Suprapubic skin (tissue), 4 donors: ENCODE measurements at regions not wholly inside any gene's neighbourhood (a gene's known extent, or its start where the extent isn't known, plus 50 kb on each side); places are given as distances from the start of the nearest gene placed in this dataset.
A peak's percentile ranks its signal among the peaks of the same experiment; 100 is the strongest.
"Not testable (repeated sequence)": the region's sequence is repeated elsewhere in the genome, so short reads cannot be mapped to it uniquely, and the experiment has no call there.

Experiments used
- DNase-seq, 2 donors: peaks; one replicate each; pipeline ENCODE4 v3.0.0-alpha.2; 2019; ENCODE audit warnings: low spot score in 2 of 2
- H3K27ac ChIP-seq: fragments of 200-600 bp; sonication (generic); one replicate; pipeline ENCODE4 v1.5.1; 2019
- H3K27me3 ChIP-seq: fragments of 200-600 bp; sonication (generic); one replicate; pipeline ENCODE4 v1.5.1; 2019
- H3K36me3 ChIP-seq: fragments of 200-600 bp; sonication (generic); one replicate; pipeline ENCODE4 v1.5.1; 2019
- H3K4me1 ChIP-seq: fragments of 200-600 bp; sonication (generic); one replicate; pipeline ENCODE4 v1.5.1; 2019
- H3K4me3 ChIP-seq: fragments of 200-600 bp; sonication (generic); one replicate; pipeline ENCODE4 v1.5.1; 2019; ENCODE audit warnings: mild to moderate bottlenecking
- H3K9me3 ChIP-seq: fragments of 200-600 bp; sonication (generic); one replicate; pipeline ENCODE4 v1.5.1; 2019
- EP300 ChIP-seq: sonication (generic); formaldehyde crosslinking; IDR thresholded peaks from one replicate; pipeline ENCODE4 v1.6.1; 2017; ENCODE audit warnings: antibody characterized with exemption
- POLR2A ChIP-seq, 2 donors: fragments of 450-650 bp; IDR thresholded peaks; one replicate each; pipeline ENCODE4 v1.6.1; 2017; ENCODE audit warnings: antibody characterized with exemption in 2 of 2, mild to moderate bottlenecking in 2 of 2, moderate library complexity in 2 of 2
- POLR2AphosphoS5 ChIP-seq, 3 donors: sonication (generic); formaldehyde crosslinking; IDR thresholded peaks; one replicate each; pipeline ENCODE4 v1.6.1; 2017; ENCODE audit warnings: antibody characterized with exemption in 3 of 3
- WGBS: methylation state at CpG from one replicate; pipeline ENCODE4 v1.1.5; 2018; 5-methylcytosine and 5-hydroxymethylcytosine counted together
- TF ChIP-seq, protein P1 (sequence below), 2 donors: fragments of 200-600 bp in 1 of 2; fragments of 450-650 bp in 1 of 2; sonication (generic) in 1 of 2; IDR thresholded peaks; one replicate each; pipeline ENCODE4 v1.5.1; 2016 to 2019; ENCODE audit warnings: antibody characterized with exemption in 2 of 2, mild to moderate bottlenecking in 1 of 2, moderate library complexity in 1 of 2

DNA sequence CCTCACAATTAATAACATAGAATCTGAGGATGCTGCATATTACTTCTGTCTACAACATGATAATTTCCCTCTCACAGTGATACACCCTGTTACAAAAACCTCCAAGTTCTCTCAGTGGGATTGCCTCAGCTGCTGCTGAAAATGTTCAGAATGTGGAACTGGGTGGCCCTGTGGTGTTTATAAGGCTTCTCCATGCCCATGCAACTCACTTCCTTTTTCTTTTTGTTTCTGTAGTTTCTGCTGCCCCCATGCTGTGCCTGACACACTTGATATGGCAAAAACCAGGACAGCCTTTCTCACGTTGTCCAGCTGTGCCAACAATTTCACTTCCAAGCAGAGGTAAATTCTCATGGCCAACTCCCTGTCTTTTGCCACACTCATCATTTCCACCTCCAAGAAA, 206.2 kb downstream of the RPIA start:
- Histone ChIP-seq H3K27me3 (peaks cover 29% of the 10 kb centered on the region), H3K27ac (no peak overlapping the region), H3K4me1 (no peaks in the 10 kb centered on the region), H3K4me3 (no peak overlapping the region), H3K9me3 (no peaks in the 10 kb centered on the region), H3K36me3 (no peaks in the 10 kb centered on the region)
- 34% methylated on average over 1 of the region's 1 CpG for WGBS
- no peak for TF ChIP-seq POLR2AphosphoS5 (IDR thresholded peaks at IDR 0.05)
- no peak for TF ChIP-seq POLR2A (IDR thresholded peaks at IDR 0.05)
- TF ChIP-seq, protein P1, sequence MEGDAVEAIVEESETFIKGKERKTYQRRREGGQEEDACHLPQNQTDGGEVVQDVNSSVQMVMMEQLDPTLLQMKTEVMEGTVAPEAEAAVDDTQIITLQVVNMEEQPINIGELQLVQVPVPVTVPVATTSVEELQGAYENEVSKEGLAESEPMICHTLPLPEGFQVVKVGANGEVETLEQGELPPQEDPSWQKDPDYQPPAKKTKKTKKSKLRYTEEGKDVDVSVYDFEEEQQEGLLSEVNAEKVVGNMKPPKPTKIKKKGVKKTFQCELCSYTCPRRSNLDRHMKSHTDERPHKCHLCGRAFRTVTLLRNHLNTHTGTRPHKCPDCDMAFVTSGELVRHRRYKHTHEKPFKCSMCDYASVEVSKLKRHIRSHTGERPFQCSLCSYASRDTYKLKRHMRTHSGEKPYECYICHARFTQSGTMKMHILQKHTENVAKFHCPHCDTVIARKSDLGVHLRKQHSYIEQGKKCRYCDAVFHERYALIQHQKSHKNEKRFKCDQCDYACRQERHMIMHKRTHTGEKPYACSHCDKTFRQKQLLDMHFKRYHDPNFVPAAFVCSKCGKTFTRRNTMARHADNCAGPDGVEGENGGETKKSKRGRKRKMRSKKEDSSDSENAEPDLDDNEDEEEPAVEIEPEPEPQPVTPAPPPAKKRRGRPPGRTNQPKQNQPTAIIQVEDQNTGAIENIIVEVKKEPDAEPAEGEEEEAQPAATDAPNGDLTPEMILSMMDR (IDR thresholded peaks at IDR 0.05) = no peak
- no peak for TF ChIP-seq EP300
- DNase-seq = no peak

DNA sequence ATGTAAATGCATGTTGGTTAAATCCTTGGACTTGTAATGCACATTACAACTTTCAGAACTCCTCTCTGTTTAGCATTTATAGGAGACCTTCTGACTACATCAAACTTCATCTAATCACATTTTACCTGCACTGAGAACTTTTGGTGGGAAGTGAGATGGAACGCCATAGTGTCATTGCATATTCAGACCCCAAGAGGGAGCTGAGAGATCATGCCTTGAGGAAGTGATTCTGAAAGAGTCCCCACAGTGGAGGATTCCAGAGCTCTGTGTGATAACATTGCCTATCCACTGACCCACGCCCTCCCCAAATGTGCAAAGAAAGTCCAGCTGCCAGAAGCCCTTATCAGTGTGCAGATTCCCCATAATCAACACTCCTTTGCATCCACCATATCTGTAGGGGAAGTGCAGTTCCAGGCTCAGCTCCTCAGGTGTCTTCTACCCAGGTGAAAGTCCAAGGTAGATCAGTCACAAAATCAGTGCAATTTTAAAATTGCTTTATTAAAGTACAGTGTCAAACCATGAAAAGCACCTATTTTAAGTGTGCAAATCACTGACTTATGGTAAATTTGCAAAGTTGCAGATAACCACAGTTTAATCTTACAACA, 212.4 kb downstream of the RPIA start:
- Histone ChIP-seq H3K36me3 (no peaks in the 10 kb centered on the region), H3K4me1 (no peaks in the 10 kb centered on the region), H3K27ac (no peak overlapping the region), H3K4me3 (no peak overlapping the region), H3K9me3 (no peaks in the 10 kb centered on the region), H3K27me3 (peaks cover 19% of the 10 kb centered on the region)
- no peak for DNase-seq
- 9% methylated on average over 2 of the region's 2 CpGs for WGBS
- TF ChIP-seq, protein P1 (IDR thresholded peaks at IDR 0.05) = peak; percentile 29 to 75
- no peak for TF ChIP-seq POLR2A (IDR thresholded peaks at IDR 0.05)

DNA sequence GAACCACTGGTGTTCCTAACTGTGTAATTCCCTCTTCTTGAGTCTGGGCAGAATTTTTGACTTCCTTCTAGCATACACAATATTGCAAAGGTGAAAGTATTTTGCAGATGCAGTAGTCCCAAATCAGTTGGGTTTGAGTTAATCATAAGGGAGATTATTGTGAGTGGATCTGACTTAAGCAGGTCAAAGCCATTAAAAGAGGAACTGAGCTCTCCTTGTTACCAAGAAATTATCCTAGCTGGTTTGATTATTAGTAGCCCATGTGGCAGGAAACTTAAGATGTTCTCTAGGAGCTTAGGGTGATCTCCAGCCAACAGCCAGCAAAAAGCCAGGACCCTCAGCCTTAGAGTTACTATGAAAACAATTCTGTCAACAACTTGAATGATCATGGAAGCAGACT, 221.8 kb downstream of the RPIA start:
- no peaks in the 10 kb centered on the region for H3K4me1 ChIP-seq
- no peak overlapping the region for H3K27ac ChIP-seq
- H3K36me3 ChIP-seq = no peaks in the 10 kb centered on the region
- H3K9me3 ChIP-seq = no peaks in the 10 kb centered on the region
- TF ChIP-seq POLR2A (IDR thresholded peaks at IDR 0.05) (no peak), EP300 (no peak), POLR2AphosphoS5 (IDR thresholded peaks at IDR 0.05) (no peak)
- TF ChIP-seq, protein P1 (IDR thresholded peaks at IDR 0.05) = no peak
- no peak for DNase-seq
- H3K4me3 ChIP-seq = no peak overlapping the region
- H3K27me3 ChIP-seq = peaks cover 13% of the 10 kb centered on the region

DNA sequence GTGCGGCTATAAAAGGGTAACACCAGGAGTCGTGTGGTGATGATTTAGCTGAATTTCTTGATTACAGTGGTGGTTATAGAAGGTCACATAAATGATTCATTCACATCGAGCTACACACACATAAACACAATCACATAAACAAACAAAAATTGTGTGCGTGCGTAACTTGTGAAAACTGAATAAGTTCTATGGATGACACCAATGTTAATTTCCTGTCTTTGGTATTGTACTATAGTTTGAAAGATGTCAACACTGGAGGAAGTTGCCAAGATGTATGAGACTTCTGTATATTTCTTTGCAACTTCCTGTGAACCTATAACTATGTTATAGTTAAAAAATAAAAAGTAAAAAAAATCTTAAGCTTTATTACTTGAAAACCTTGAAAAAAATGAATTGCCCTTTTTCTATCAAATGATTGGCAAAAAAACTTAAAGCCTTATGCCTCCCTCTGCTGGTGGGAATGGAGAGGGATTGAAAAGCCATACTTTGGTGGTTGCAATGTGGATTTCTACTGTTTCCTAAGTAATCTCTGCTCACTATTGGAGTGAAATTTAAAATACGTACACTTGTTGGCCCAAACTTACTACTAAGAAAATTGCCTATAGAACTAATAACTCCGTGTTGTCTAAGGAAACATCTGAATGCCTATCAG, 227.7 kb downstream of the RPIA start:
- H3K36me3 ChIP-seq = no peaks in the 10 kb centered on the region
- no peak for DNase-seq
- H3K4me1 ChIP-seq = no peaks in the 10 kb centered on the region
- H3K9me3 ChIP-seq = no peaks in the 10 kb centered on the region
- TF ChIP-seq, protein P1 (IDR thresholded peaks at IDR 0.05) = peak in 1 of 2 donors; percentile 41
- TF ChIP-seq POLR2AphosphoS5 (IDR thresholded peaks at IDR 0.05) (no peak), EP300 (no peak), POLR2A (IDR thresholded peaks at IDR 0.05) (no peak)
- H3K27me3 ChIP-seq = peaks cover 15% of the 10 kb centered on the region
- no peak overlapping the region for H3K4me3 ChIP-seq
- H3K27ac ChIP-seq = no peak overlapping the region
- 66% methylated on average over 7 of the region's 7 CpGs for WGBS

DNA sequence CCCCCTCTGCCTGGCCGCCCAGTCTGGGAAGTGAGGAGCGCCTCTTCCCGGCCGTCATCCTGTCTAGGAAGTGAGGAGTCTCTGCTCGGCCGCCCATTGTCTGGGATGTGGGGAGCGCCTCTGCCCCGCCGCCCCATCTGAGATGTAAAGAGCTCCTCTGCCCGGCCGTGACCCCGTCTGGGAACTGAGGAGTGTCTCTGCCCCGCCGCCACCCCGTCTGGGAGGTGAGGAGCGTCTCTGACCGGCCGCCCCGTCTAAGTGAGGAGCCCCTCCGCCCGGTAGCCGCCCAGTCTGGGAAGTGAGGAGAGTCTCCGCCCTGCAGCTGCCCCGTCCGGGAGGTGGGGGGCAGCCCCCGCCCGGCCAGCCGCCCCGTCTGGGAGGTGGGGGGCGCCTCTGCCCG, 228.9 kb downstream of the RPIA start:
- H3K4me1 ChIP-seq, DNase-seq, H3K4me3 ChIP-seq, H3K36me3 ChIP-seq, H3K27ac ChIP-seq, H3K9me3 ChIP-seq: not testable (repeated sequence)
- 92% methylated on average over 7 of the region's 31 CpGs for WGBS
- H3K27me3 ChIP-seq = peaks cover 12% of the 10 kb centered on the region

DNA sequence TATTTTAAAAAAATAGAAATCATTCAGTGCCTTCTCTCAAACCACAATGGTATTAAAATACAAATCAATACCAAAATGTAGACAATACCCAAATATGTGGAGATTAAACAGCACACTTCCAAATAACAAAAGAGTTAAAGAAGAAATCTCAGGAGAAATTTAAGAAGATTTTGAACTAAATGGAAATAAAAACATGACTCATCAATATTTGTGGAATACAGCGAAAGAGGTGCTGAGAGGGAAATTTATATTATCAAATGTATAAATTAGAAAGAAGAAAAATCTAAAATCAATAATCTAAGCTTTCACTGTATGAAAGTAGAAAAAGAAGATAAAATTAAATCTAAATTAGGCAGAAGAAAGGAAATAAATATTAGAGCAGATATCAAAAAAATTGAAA, 233.1 kb downstream of the RPIA start:
- no peaks in the 10 kb centered on the region for H3K9me3 ChIP-seq
- no peak overlapping the region for H3K4me3 ChIP-seq
- no peak for DNase-seq
- H3K27ac ChIP-seq = no peak overlapping the region
- H3K27me3 ChIP-seq = peaks cover 3% of the 10 kb centered on the region
- WGBS = 95% methylated on average over 1 of the region's 1 CpG
- TF ChIP-seq POLR2AphosphoS5 (IDR thresholded peaks at IDR 0.05) (no peak), EP300 (no peak), POLR2A (IDR thresholded peaks at IDR 0.05) (no peak)
- TF ChIP-seq, protein P1 (IDR thresholded peaks at IDR 0.05) = no peak
- H3K4me1 ChIP-seq = no peaks in the 10 kb centered on the region
- no peaks in the 10 kb centered on the region for H3K36me3 ChIP-seq
